A549 (cell line): ENCODE measurements at regions not wholly inside any gene's neighbourhood (a gene's known extent, or its start where the extent isn't known, plus 50 kb on each side); places are given as distances from the start of the nearest gene placed in this dataset.

ENCODE experiments used
- POLR2A ChIP-seq: IDR thresholded peaks from 2 replicates; pipeline ENCODE4 v1.6.1; 2012; ENCODE audit warnings: mild to moderate bottlenecking, low read length
- TF ChIP-seq, protein P1 (sequence below): fragments of >200 bp; sonication (Bioruptor Twin); formaldehyde crosslinking; IDR thresholded peaks from 3 replicates; pipeline ENCODE4 v1.5.1; 2016

GRCh38 chr5:90017239-90017638, 392.3 kb downstream of the CETN3 start:
- TF ChIP-seq, protein P1, sequence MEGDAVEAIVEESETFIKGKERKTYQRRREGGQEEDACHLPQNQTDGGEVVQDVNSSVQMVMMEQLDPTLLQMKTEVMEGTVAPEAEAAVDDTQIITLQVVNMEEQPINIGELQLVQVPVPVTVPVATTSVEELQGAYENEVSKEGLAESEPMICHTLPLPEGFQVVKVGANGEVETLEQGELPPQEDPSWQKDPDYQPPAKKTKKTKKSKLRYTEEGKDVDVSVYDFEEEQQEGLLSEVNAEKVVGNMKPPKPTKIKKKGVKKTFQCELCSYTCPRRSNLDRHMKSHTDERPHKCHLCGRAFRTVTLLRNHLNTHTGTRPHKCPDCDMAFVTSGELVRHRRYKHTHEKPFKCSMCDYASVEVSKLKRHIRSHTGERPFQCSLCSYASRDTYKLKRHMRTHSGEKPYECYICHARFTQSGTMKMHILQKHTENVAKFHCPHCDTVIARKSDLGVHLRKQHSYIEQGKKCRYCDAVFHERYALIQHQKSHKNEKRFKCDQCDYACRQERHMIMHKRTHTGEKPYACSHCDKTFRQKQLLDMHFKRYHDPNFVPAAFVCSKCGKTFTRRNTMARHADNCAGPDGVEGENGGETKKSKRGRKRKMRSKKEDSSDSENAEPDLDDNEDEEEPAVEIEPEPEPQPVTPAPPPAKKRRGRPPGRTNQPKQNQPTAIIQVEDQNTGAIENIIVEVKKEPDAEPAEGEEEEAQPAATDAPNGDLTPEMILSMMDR: no peak
- no peak for TF ChIP-seq POLR2A
